Activated CD8-positive, alpha-beta memory T cell treated with anti-CD3 and anti-CD28 coated beads for 36 hours (primary cell): ENCODE measurements at regions not wholly inside any gene's neighbourhood (a gene's known extent, or its start where the extent isn't known, plus 50 kb on each side); places are given as distances from the start of the nearest gene placed in this dataset.

ENCODE experiments used
- CTCF ChIA-PET: fragments of 350-600 bp; sonication (Branson Sonifier 250); formaldehyde crosslinking; loops from one replicate; lab custom pipeline; 2021; ENCODE audit warnings: antibody characterized with exemption; lab: Charles Lee
- POLR2A ChIA-PET: fragments of 350-600 bp; sonication (Branson Sonifier 250); formaldehyde crosslinking; loops from one replicate; lab custom pipeline; 2021; ENCODE audit warnings: antibody characterized with exemption; lab: Charles Lee

- ChIA-PET POLR2A (no interaction called here), CTCF (interaction anchor here (0.7 kb wide), 1 partner anchor 18 kb away, joined by 3 read pairs; no protein-coding TSS in a partner anchor)
These were observed 159.1 kb upstream of the KL start for GRCh38 chr13:32857077-32857476.

GRCh38 chr13:32857689-32858088 lies 158.5 kb upstream of the KL start:
- POLR2A ChIA-PET, result no interaction called here

GRCh38 chr13:32859707-32860292 lies 156.4 kb upstream of the KL start:
- POLR2A ChIA-PET, result no interaction called here
- CTCF ChIA-PET, result no interaction called here

More at GRCh38 chr13:32857689-32858088, 158.5 kb upstream of the KL start:
- CTCF ChIA-PET, result no interaction called here

DNA sequence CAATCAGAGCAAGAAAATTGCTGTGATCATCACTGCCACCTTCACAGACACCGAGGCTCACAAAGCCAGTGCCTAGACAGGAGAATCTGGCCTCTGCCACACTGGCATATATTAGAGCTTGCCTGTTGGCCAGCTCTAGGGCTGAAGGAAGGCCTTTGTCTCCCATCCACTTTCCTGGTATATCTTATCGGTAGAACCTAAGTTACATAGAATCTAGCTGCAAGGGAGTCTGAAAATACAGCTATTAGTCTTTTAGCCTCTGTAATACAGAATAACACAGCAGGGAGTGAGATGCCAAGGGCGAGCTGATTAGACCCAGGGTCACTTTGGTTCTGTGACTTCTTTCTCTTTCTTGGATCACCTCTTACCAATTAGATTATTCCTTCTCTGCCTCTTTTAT lies 154.9 kb upstream of the KL start:
- POLR2A ChIA-PET, result no interaction called here

DNA sequence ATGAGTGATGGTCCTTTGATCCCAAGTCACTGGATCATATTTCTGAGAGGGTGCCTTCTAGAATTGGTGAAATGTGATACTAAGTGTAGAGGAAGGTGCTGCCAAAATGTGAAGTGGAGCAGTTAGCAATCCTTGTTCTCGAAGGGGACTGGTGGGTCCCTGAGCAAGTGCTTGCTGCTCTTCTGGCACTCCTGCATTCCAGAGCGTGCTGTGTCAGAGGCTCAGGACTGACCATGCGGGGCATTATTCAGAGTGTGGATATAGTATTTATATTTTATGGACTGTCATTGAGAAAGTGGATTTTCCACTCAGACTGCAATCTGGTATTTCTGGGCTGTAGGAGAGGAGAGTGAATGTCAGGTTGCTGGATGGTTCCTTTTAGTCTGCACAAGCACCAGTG lies 152.6 kb upstream of the KL start:
- ChIA-PET CTCF (no interaction called here), POLR2A (no interaction called here)

More for the DNA sequence above, 154.9 kb upstream of the KL start:
- CTCF ChIA-PET, result no interaction called here

DNA sequence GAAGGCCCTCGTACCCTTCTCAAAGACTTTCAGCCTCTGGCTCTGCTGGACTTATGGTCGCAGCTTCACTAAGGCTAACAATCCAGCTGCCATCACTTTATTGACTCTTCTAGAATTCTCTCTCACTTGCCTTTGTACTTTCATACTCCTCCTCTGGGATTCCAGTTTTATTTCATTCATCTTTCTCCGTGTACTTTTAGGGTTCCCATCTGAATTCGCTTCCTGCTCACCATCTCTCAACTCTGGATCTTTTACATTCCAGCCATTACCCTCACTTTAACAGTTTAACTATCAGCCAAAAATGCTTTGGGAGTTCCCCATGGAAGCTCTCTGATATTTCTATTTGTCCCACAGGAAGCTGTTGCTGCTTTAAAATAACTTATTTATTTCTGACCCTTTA lies 149.3 kb upstream of the KL start:
- POLR2A ChIA-PET, result no interaction called here
- CTCF ChIA-PET, result no interaction called here

- ChIA-PET POLR2A (no interaction called here), CTCF (no interaction called here)
These were observed 138.7 kb upstream of the KL start for GRCh38 chr13:32877491-32877890.

GRCh38 chr13:32878163-32878562 lies 138.1 kb upstream of the KL start:
- CTCF ChIA-PET, result no interaction called here

GRCh38 chr13:32880636-32881035 lies 135.6 kb upstream of the KL start:
- ChIA-PET CTCF (no interaction called here), POLR2A (no interaction called here)

More at GRCh38 chr13:32878163-32878562, 138.1 kb upstream of the KL start:
- POLR2A ChIA-PET, result no interaction called here

GRCh38 chr13:32881074-32881776 lies 135.0 kb upstream of the KL start:
- CTCF ChIA-PET, result no interaction called here

GRCh38 chr13:32881777-32882145 lies 134.5 kb upstream of the KL start:
- POLR2A ChIA-PET, result no interaction called here
- CTCF ChIA-PET, result no interaction called here

More at GRCh38 chr13:32881074-32881776, 135.0 kb upstream of the KL start:
- POLR2A ChIA-PET, result no interaction called here

DNA sequence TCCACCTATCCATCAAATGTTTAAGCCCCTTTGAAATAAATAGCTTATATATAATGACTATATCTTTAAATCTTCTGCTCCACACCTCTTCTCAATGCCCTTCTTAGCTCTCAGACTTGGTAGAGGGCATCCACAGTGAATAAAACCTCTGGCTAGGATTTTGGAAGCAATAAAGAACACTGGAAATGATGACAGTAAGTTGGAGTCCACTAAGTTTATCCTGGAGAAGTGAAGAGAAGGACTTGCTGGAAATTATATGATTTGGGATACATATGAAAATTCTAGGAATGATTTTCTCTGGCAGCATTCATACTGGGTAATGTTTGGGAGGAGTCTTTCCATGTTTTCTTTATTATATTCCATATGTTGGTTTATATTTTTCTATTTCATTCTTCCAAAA lies 133.5 kb upstream of the KL start:
- ChIA-PET POLR2A (no interaction called here), CTCF (no interaction called here)

GRCh38 chr13:32883474-32883873 lies 132.7 kb upstream of the KL start:
- POLR2A ChIA-PET, result no interaction called here
- CTCF ChIA-PET, result no interaction called here

DNA sequence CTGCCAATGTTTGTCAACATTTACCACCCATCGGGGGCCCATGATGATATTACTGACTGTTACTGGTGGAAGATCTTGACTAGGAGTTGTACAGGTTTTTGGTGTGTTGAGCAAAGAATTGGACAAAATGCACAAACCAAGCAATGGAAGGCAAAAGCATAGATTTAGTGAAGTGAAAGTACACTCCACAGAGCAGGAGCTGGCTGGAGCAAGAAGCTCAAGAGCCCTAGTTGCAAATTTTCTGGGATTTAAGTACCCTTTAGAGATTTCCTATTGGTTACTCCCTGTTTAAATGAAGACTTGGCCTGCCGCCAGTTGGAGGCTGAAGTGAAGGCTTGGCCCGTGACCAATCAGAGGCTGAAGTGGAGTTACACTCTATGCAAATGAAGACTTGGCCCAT lies 128.6 kb upstream of the KL start:
- ChIA-PET CTCF (no interaction called here), POLR2A (no interaction called here)

DNA sequence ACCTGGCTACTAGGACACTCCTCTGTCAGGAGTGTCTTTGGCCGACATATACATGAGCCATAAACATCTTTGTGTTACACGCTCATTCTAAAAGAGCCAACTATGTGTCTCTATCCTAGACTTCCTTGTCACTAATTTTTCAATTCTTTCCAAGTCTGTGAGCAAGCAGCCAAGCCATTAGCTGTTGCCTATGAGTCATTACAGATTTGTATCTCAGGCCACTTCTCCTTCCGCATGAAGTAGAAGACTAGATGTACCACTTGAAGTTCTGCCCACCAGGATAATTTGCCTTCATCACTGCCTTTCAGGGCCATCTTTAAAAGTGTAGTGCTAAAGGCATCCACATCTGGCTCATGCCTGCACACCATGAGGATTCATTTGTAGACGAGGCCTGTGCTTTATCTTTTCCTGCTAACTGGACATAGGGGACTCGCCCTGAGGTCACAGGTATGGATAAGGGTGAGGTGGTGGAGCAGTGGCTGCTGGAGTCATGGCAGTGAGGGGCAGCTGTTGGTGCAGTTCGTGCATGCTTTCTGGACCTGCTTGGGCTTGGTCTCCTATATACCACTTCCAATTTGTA lies 126.1 kb upstream of the KL start:
- ChIA-PET POLR2A (no interaction called here), CTCF (no interaction called here)

- ChIA-PET CTCF (no interaction called here), POLR2A (no interaction called here)
These were observed 123.0 kb upstream of the KL start for GRCh38 chr13:32893176-32893575.

DNA sequence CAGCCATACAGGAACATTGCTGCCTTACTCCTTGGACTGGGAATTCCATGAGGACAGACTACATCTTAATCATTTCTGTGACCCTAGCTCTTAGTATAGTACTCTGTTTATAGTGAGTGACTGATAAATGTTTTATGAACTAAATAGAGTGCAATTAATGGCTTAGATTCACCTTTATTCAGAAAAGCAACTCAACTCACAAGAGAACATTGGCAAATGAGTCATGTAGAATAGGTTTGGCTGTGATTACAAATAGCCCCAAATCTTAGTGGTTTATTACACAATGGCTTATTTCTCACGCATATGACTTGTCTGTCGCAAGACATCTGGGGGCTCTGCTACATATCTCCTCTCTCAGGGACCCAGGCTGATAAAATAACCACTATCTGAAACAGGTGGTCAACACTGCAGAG lies 121.6 kb upstream of the KL start:
- POLR2A ChIA-PET, result interaction anchor here (0.6 kb wide), 1 partner anchor 991 kb away, joined by 3 read pairs; no protein-coding TSS in a partner anchor
- CTCF ChIA-PET, result no interaction called here

DNA sequence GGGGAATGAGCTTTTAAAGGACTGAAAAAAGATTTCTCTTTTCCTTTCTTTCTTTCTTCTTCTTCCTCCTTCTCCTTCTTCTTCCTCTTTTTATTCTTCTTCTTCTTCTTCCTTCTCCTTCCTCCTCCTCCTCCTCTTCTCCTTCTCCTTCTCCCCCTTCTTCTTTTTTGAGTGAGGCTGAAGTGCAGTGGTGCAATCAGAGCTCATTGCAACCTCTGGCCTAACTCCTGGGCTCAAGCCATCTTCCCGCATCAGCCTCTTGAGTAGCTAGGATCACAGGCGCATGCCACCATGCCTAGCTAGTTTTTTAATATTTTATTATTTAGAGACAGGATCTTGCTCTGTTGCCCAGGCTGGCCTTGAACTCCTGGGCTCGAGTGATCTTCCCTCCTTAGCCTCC lies 120.9 kb upstream of the KL start:
- ChIA-PET CTCF (no interaction called here), POLR2A (no interaction called here)

DNA sequence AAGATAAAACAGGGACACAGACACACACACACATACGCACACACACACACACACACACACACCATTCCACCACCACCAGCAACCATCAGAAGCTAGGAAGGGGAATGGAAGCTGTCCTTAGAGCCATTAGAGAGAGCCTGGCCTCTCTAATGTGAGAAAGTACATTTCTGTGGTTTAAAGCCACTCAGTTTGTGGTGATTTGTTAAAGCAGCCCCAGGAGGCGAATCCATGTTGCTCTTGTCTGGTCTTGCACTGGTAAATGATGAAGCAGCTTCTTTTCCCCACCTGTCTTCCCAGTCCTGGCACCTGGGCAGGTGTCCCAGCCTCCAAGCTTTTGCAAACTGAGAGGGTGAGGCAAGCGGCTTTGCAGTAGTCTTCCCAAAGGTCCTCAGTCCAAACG lies 118.9 kb upstream of the KL start:
- CTCF ChIA-PET, result no interaction called here

GRCh38 chr13:32902029-32902780 lies 114.0 kb upstream of the KL start:
- CTCF ChIA-PET, result no interaction called here
- POLR2A ChIA-PET, result no interaction called here

More for the DNA sequence above, 118.9 kb upstream of the KL start:
- POLR2A ChIA-PET, result no interaction called here
